Loucy (cell line): ENCODE measurements at regions not wholly inside any gene's neighbourhood (a gene's known extent, or its start where the extent isn't known, plus 50 kb on each side); places are given as distances from the start of the nearest gene placed in this dataset.

Experiments used
- EZH2phosphoT487 ChIP-seq: fragments of 200-600 bp; IDR thresholded peaks from 2 replicates; pipeline ENCODE4 v1.6.1; 2018; ENCODE audit warnings: antibody characterized with exemption, mild to moderate bottlenecking, moderate library complexity, borderline replicate concordance
- TF ChIP-seq, protein P1 (sequence below): fragments of 200-600 bp; sonication (generic); conservative IDR thresholded peaks from 2 replicates; pipeline ENCODE4 v1.5.1; 2014; ENCODE audit warnings: mild to moderate bottlenecking, antibody characterized with exemption, low read length

GRCh38 chr4:125725957-125726525 lies 411.3 kb downstream of the FAT4 start:
- TF ChIP-seq, protein P1, sequence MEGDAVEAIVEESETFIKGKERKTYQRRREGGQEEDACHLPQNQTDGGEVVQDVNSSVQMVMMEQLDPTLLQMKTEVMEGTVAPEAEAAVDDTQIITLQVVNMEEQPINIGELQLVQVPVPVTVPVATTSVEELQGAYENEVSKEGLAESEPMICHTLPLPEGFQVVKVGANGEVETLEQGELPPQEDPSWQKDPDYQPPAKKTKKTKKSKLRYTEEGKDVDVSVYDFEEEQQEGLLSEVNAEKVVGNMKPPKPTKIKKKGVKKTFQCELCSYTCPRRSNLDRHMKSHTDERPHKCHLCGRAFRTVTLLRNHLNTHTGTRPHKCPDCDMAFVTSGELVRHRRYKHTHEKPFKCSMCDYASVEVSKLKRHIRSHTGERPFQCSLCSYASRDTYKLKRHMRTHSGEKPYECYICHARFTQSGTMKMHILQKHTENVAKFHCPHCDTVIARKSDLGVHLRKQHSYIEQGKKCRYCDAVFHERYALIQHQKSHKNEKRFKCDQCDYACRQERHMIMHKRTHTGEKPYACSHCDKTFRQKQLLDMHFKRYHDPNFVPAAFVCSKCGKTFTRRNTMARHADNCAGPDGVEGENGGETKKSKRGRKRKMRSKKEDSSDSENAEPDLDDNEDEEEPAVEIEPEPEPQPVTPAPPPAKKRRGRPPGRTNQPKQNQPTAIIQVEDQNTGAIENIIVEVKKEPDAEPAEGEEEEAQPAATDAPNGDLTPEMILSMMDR, result no peak
- no peak for TF ChIP-seq EZH2phosphoT487
